HEK293 (cell line): ENCODE measurements at regions not wholly inside any gene's neighbourhood (a gene's known extent, or its start where the extent isn't known, plus 50 kb on each side); places are given as distances from the start of the nearest gene placed in this dataset.

Source experiments
- HOXA7 ChIP-seq: sonication (generic); formaldehyde crosslinking; IDR thresholded peaks from 2 replicates; pipeline ENCODE4 v1.8.1; 2022; ENCODE audit warnings: missing genetic modification reagents, borderline replicate concordance
- MYNN ChIP-seq: fragments of 450-650 bp; formaldehyde crosslinking; IDR thresholded peaks from 2 replicates; pipeline ENCODE4 v1.5.1; 2016; ENCODE audit warnings: missing biosample characterization, missing genetic modification characterization, borderline replicate concordance
- PRDM1 ChIP-seq: fragments of 450-650 bp; formaldehyde crosslinking; IDR thresholded peaks from 2 replicates; pipeline ENCODE4; 2016; ENCODE audit warnings: missing biosample characterization, missing genetic modification characterization
- ZBTB20 ChIP-seq: fragments of 450-650 bp; formaldehyde crosslinking; IDR thresholded peaks from 2 replicates; pipeline ENCODE4 v1.5.1; 2016; ENCODE audit warnings: missing biosample characterization, missing genetic modification characterization
- ZBTB21 ChIP-seq: fragments of 450-650 bp; formaldehyde crosslinking; IDR thresholded peaks from 2 replicates; pipeline ENCODE4 v1.5.1; 2017; ENCODE audit warnings: missing biosample characterization, missing genetic modification characterization
- ZNF138 ChIP-seq: fragments of 450-650 bp; formaldehyde crosslinking; IDR thresholded peaks from 2 replicates; pipeline ENCODE4 v1.5.1; 2016; ENCODE audit warnings: missing biosample characterization, missing genetic modification characterization, borderline replicate concordance
- ZNF274 ChIP-seq, 2 experiments: fragments of 200-500 bp in 1 of 2; fragments of 450-650 bp in 1 of 2; sonication (Bioruptor generic) in 1 of 2; formaldehyde crosslinking in 1 of 2; IDR thresholded peaks; 2 replicates each; pipeline versions ENCODE4 v1.5.1 to v1.6.1; 2014 to 2016; ENCODE audit warnings: borderline replicate concordance in 1 of 2, inconsistent platforms in 1 of 2, low read length in 1 of 2, missing biosample characterization in 1 of 2, missing genetic modification characterization in 1 of 2
- ZNF354C ChIP-seq: fragments of 450-650 bp; formaldehyde crosslinking; IDR thresholded peaks from 2 replicates; pipeline ENCODE4 v1.5.1; 2016; ENCODE audit warnings: missing biosample characterization, missing genetic modification characterization, low read depth, borderline replicate concordance
- ZNF747 ChIP-seq: fragments of 450-650 bp; formaldehyde crosslinking; IDR thresholded peaks from 2 replicates; pipeline ENCODE4 v1.5.1; 2016; ENCODE audit warnings: missing biosample characterization, missing genetic modification characterization
- ZNF777 ChIP-seq: fragments of 450-650 bp; formaldehyde crosslinking; IDR thresholded peaks from 2 replicates; pipeline ENCODE4 v1.5.1; 2017; ENCODE audit warnings: missing biosample characterization, missing genetic modification characterization, borderline replicate concordance
- TF ChIP-seq, protein P1 (sequence below): fragments of 450-650 bp; formaldehyde crosslinking; IDR thresholded peaks from 2 replicates; pipeline ENCODE4 v1.5.1; 2016; ENCODE audit warnings: missing biosample characterization, missing genetic modification characterization
- TF ChIP-seq, protein P2 (sequence below): fragments of 450-650 bp; formaldehyde crosslinking; IDR thresholded peaks from 2 replicates; pipeline ENCODE4 v1.5.1; 2017; ENCODE audit warnings: missing biosample characterization, missing genetic modification characterization
- TF ChIP-seq, protein P3 (sequence below): fragments of 450-650 bp; formaldehyde crosslinking; IDR thresholded peaks from 2 replicates; pipeline ENCODE4 v1.5.1; 2017; ENCODE audit warnings: missing biosample characterization, missing genetic modification characterization
- TF ChIP-seq, protein P4 (sequence below): fragments of 450-650 bp; formaldehyde crosslinking; IDR thresholded peaks from 2 replicates; pipeline ENCODE4 v1.5.1; 2016; ENCODE audit warnings: missing biosample characterization, missing genetic modification characterization

DNA sequence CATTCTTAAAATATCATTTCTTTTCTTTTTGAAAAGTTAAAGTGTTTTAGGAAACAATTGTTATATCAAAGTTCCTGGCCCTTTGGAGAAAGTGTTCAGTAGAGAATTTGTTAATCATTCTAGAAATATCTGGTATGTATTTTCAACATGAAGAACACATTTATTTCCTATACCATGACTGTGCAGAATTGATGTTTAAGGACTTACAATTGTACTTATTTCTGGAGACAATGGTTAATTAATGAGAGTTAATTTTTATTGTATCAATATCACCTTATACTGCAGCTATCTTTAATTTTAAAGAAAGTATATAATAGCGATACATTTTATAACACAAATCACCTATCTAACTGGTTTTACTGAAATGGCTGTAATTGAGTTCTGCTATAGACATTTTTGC is 95.3 kb downstream of the TEX29 start:
- TF ChIP-seq, protein P1, sequence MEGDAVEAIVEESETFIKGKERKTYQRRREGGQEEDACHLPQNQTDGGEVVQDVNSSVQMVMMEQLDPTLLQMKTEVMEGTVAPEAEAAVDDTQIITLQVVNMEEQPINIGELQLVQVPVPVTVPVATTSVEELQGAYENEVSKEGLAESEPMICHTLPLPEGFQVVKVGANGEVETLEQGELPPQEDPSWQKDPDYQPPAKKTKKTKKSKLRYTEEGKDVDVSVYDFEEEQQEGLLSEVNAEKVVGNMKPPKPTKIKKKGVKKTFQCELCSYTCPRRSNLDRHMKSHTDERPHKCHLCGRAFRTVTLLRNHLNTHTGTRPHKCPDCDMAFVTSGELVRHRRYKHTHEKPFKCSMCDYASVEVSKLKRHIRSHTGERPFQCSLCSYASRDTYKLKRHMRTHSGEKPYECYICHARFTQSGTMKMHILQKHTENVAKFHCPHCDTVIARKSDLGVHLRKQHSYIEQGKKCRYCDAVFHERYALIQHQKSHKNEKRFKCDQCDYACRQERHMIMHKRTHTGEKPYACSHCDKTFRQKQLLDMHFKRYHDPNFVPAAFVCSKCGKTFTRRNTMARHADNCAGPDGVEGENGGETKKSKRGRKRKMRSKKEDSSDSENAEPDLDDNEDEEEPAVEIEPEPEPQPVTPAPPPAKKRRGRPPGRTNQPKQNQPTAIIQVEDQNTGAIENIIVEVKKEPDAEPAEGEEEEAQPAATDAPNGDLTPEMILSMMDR = no peak
- no peak for TF ChIP-seq ZNF138
- TF ChIP-seq, protein P2, sequence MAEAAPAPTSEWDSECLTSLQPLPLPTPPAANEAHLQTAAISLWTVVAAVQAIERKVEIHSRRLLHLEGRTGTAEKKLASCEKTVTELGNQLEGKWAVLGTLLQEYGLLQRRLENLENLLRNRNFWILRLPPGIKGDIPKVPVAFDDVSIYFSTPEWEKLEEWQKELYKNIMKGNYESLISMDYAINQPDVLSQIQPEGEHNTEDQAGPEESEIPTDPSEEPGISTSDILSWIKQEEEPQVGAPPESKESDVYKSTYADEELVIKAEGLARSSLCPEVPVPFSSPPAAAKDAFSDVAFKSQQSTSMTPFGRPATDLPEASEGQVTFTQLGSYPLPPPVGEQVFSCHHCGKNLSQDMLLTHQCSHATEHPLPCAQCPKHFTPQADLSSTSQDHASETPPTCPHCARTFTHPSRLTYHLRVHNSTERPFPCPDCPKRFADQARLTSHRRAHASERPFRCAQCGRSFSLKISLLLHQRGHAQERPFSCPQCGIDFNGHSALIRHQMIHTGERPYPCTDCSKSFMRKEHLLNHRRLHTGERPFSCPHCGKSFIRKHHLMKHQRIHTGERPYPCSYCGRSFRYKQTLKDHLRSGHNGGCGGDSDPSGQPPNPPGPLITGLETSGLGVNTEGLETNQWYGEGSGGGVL (tag by site-specific recombination) = no peak
- no peak for TF ChIP-seq ZNF274 (IDR thresholded peaks at IDR 0.05; ENCODE audit: low read length)
- no peak for TF ChIP-seq ZNF274 (tag by site-specific recombination; IDR thresholded peaks at IDR 0.05; ENCODE audit: borderline replicate concordance)
- TF ChIP-seq, protein P3, sequence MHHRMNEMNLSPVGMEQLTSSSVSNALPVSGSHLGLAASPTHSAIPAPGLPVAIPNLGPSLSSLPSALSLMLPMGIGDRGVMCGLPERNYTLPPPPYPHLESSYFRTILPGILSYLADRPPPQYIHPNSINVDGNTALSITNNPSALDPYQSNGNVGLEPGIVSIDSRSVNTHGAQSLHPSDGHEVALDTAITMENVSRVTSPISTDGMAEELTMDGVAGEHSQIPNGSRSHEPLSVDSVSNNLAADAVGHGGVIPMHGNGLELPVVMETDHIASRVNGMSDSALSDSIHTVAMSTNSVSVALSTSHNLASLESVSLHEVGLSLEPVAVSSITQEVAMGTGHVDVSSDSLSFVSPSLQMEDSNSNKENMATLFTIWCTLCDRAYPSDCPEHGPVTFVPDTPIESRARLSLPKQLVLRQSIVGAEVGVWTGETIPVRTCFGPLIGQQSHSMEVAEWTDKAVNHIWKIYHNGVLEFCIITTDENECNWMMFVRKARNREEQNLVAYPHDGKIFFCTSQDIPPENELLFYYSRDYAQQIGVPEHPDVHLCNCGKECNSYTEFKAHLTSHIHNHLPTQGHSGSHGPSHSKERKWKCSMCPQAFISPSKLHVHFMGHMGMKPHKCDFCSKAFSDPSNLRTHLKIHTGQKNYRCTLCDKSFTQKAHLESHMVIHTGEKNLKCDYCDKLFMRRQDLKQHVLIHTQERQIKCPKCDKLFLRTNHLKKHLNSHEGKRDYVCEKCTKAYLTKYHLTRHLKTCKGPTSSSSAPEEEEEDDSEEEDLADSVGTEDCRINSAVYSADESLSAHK (tag by site-specific recombination) = no peak
- TF ChIP-seq MYNN (tag by site-specific recombination) = no peak
- no peak for TF ChIP-seq ZBTB20 (tag by site-specific recombination)
- TF ChIP-seq ZNF777 (tag by site-specific recombination) = no peak
- TF ChIP-seq, protein P4, sequence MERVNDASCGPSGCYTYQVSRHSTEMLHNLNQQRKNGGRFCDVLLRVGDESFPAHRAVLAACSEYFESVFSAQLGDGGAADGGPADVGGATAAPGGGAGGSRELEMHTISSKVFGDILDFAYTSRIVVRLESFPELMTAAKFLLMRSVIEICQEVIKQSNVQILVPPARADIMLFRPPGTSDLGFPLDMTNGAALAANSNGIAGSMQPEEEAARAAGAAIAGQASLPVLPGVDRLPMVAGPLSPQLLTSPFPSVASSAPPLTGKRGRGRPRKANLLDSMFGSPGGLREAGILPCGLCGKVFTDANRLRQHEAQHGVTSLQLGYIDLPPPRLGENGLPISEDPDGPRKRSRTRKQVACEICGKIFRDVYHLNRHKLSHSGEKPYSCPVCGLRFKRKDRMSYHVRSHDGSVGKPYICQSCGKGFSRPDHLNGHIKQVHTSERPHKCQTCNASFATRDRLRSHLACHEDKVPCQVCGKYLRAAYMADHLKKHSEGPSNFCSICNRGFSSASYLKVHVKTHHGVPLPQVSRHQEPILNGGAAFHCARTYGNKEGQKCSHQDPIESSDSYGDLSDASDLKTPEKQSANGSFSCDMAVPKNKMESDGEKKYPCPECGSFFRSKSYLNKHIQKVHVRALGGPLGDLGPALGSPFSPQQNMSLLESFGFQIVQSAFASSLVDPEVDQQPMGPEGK = no peak
- TF ChIP-seq HOXA7 (CRISPR knock-in tag) = no peak
- TF ChIP-seq ZNF747 (tag by site-specific recombination) = no peak
- TF ChIP-seq ZNF354C = no peak
- no peak for TF ChIP-seq ZBTB21
- TF ChIP-seq PRDM1 (tag by site-specific recombination) = no peak
